Chondrocyte (in vitro differentiated cells): ENCODE measurements at regions not wholly inside any gene's neighbourhood (a gene's known extent, or its start where the extent isn't known, plus 50 kb on each side); places are given as distances from the start of the nearest gene placed in this dataset.

Experiments
- DNase-seq: peaks from one replicate; pipeline ENCODE4 v3.0.0; 2021; ENCODE audit warnings: mixed read lengths, low spot score
- H3K27ac Mint-ChIP-seq: one replicate; pipeline ENCODE4 v1.8.0; 2021; ENCODE audit warnings: mild to moderate bottlenecking, moderate library complexity, mixed read lengths; ENCODE audit not compliant: unreplicated experiment
- H3K27me3 Mint-ChIP-seq: 2 replicates; pipeline ENCODE4 v1.8.0; 2021; ENCODE audit warnings: low read depth, mixed read lengths
- H3K36me3 Mint-ChIP-seq: 2 replicates; pipeline ENCODE4 v1.8.0; 2021; ENCODE audit warnings: low read depth, mixed read lengths
- H3K4me1 Mint-ChIP-seq: 2 replicates; pipeline ENCODE4 v1.8.0; 2021; ENCODE audit warnings: low read depth, mild to moderate bottlenecking, mixed read lengths
- H3K4me3 Mint-ChIP-seq: one replicate; pipeline ENCODE4 v1.8.0; 2021; ENCODE audit warnings: mild to moderate bottlenecking, moderate library complexity, mixed read lengths; ENCODE audit not compliant: unreplicated experiment
- H3K9me3 Mint-ChIP-seq: 2 replicates; pipeline ENCODE4 v1.8.0; 2021; ENCODE audit warnings: low read depth, mixed read lengths
- TF ChIP-seq, protein P1 (sequence below): fragments of 200-600 bp; sonication (generic); IDR thresholded peaks from 2 replicates; pipeline ENCODE4 v1.5.0; 2021; ENCODE audit warnings: antibody characterized with exemption, mild to moderate bottlenecking, moderate library complexity

DNA sequence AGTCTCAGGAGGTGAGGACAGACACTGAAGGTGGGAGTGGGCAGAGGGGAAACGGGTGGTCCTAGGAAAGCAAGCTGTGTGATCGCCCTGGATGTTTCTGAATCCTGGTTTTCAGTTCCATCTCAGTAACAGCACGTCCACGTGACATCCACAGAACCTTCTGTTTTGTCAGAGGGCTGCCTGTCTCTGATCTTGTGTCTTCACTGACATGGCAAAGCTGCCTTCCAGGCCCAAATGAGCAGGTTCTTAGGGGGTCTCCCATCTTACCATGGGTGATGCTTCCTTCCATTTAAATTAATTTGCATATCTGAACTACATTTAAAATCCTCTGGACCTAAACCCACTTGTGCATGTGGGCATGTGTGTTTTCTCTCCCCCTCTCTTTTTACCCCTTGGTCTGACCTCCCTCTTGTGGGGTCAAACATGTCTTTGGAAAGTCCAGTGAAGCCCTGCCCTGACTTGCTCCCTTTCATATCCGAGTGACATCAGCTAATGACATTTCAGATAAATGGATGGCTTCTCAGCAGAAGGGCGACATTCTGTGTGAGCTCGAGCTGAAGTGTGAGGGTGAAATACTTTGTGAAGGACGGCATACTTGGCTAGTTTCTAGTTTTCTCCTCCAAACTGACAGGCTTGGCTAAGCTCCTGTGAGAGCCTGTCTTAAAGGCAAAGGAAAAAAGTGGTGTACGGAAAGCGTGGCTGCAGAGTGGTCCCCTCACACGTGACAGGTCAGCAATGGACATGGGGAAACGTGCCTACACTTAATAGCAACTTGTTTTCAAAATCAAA lies 204.8 kb upstream of the S1PR3 start:
- H3K36me3 Mint-ChIP-seq = peaks cover 1% of the 10 kb centered on the region
- peaks cover 17% of the 10 kb centered on the region for H3K27me3 Mint-ChIP-seq
- H3K4me1 Mint-ChIP-seq = peaks cover 14% of the 10 kb centered on the region
- TF ChIP-seq, protein P1, sequence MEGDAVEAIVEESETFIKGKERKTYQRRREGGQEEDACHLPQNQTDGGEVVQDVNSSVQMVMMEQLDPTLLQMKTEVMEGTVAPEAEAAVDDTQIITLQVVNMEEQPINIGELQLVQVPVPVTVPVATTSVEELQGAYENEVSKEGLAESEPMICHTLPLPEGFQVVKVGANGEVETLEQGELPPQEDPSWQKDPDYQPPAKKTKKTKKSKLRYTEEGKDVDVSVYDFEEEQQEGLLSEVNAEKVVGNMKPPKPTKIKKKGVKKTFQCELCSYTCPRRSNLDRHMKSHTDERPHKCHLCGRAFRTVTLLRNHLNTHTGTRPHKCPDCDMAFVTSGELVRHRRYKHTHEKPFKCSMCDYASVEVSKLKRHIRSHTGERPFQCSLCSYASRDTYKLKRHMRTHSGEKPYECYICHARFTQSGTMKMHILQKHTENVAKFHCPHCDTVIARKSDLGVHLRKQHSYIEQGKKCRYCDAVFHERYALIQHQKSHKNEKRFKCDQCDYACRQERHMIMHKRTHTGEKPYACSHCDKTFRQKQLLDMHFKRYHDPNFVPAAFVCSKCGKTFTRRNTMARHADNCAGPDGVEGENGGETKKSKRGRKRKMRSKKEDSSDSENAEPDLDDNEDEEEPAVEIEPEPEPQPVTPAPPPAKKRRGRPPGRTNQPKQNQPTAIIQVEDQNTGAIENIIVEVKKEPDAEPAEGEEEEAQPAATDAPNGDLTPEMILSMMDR = no peak
- no peak overlapping the region for H3K27ac Mint-ChIP-seq
- no peaks in the 10 kb centered on the region for H3K9me3 Mint-ChIP-seq
- H3K4me3 Mint-ChIP-seq = no peak overlapping the region
- DNase-seq = no peak

DNA sequence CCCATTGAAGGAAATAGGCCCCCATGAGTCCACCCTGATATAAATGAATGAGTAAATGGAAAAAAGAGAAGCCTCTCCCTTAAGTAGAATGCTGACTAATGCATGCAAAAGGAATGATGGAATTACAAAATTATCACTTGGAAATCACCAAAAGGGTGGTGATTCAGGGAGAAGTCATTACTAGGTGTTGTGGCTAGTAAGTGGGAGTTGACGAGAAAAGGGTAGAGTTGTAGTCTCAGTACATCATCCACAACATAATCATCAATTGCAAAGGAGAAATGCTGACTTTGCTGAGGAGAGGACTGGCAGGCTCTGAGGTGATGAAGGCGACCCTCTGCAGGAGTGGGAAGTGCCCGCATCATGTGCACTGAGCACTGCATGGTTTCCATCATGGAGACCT lies 201.5 kb upstream of the S1PR3 start:
- H3K4me1 Mint-ChIP-seq = peaks cover 11% of the 10 kb centered on the region
- TF ChIP-seq, protein P1 = no peak
- H3K36me3 Mint-ChIP-seq = peaks cover 1% of the 10 kb centered on the region
- no peak overlapping the region for H3K27ac Mint-ChIP-seq
- no peak overlapping the region for H3K4me3 Mint-ChIP-seq
- H3K9me3 Mint-ChIP-seq = no peaks in the 10 kb centered on the region
- DNase-seq = no peak
- peaks cover 17% of the 10 kb centered on the region for H3K27me3 Mint-ChIP-seq

DNA sequence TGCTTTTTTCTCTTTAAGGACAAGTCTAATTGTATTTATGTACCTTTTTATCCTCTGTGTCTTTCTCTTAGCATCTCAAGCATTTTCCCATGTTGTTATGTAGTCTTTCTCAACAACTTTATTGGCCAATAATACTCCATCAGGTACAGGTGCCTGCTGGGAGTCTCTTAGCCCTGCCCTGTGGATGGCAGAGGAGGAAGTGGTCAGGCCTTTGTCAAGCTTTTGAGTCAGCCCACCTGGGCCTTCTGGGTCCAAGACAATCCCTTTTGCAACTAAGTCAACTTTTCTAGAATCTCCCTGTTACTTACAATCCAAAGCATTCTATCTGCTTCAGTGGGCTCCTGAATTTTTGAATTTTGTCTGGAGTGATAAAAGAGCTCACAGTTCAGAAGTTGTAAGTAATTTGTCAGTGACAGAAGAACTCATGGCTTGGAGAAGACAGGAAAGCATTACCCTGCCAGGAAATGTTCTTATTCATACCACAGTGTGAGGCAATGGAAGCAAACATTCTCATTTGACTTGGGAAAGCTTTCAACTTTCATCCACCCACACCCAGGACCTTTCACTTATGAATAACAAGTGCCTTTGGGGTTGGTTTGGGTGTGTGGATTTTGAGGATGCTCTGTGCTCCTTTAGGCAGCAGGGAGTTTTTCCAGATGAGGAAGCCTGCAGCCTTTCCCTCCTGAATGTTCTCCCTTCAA lies 200.0 kb upstream of the S1PR3 start:
- peaks cover 16% of the 10 kb centered on the region for H3K27me3 Mint-ChIP-seq
- TF ChIP-seq, protein P1 = no peak
- H3K9me3 Mint-ChIP-seq = no peaks in the 10 kb centered on the region
- no peak overlapping the region for H3K4me3 Mint-ChIP-seq
- no peak overlapping the region for H3K27ac Mint-ChIP-seq
- peaks cover 1% of the 10 kb centered on the region for H3K36me3 Mint-ChIP-seq
- H3K4me1 Mint-ChIP-seq = peaks cover 11% of the 10 kb centered on the region
- no peak for DNase-seq

DNA sequence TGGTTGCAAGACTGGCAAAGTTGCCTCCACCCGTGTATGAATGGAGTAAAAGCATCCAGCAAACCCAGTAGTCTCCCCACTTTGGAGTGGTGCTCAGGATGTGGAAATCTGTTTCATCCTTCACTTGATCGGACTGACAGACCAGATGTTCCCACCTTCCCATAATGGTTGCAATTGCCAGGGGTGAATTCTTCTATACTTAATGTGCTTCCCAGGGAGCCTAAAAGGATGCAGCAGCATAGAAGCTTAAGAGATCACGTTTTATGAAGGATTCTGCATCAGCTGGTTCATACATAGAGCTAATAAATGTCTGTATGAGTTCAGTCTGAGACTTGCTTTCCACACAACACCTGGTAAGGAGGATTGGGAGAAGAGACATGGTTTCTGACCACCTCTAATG lies 198.8 kb upstream of the S1PR3 start:
- Mint-ChIP-seq H3K4me3 (no peak overlapping the region), H3K27ac (no peak overlapping the region), H3K4me1 (peaks cover 11% of the 10 kb centered on the region), H3K36me3 (peaks cover 4% of the 10 kb centered on the region), H3K9me3 (peaks cover 7% of the 10 kb centered on the region), H3K27me3 (peaks cover 11% of the 10 kb centered on the region)
- no peak for DNase-seq
- TF ChIP-seq, protein P1 = no peak

DNA sequence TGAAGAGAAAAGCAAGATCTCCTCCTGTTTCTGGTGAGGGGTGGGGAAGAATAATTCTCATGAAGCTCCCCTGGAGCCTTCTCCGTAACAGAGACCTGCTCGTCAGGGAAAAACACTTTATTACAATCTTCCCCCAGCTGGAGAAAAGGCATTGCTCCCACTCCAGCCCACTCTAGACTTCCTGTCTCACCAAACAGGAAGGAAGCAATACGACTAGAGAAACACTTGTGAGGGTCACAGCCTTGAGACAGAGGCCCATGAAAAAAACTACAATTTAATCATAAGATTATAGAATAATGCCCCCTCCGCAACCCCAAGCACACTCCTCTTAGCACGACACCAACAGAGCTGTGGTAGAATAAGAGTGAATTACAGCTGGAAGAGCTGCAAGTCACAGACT lies 197.2 kb upstream of the S1PR3 start:
- H3K4me1 Mint-ChIP-seq = peaks cover 11% of the 10 kb centered on the region
- TF ChIP-seq, protein P1 = no peak
- H3K36me3 Mint-ChIP-seq = peaks cover 3% of the 10 kb centered on the region
- H3K4me3 Mint-ChIP-seq = no peak overlapping the region
- no peak for DNase-seq
- H3K27ac Mint-ChIP-seq = no peak overlapping the region
- no peaks in the 10 kb centered on the region for H3K27me3 Mint-ChIP-seq
- peaks cover 9% of the 10 kb centered on the region for H3K9me3 Mint-ChIP-seq
